Right renal pelvis (tissue), 4 donors: ENCODE measurements at regions not wholly inside any gene's neighbourhood (a gene's known extent, or its start where the extent isn't known, plus 50 kb on each side); places are given as distances from the start of the nearest gene placed in this dataset.

Source experiments
- DNase-seq, 4 donors: peaks; one replicate each; pipeline ENCODE4 v3.0.0-alpha.2; 2013; ENCODE audit warnings: low read depth in 4 of 4, low spot score in 3 of 4, missing footprints in 1 of 4

DNA sequence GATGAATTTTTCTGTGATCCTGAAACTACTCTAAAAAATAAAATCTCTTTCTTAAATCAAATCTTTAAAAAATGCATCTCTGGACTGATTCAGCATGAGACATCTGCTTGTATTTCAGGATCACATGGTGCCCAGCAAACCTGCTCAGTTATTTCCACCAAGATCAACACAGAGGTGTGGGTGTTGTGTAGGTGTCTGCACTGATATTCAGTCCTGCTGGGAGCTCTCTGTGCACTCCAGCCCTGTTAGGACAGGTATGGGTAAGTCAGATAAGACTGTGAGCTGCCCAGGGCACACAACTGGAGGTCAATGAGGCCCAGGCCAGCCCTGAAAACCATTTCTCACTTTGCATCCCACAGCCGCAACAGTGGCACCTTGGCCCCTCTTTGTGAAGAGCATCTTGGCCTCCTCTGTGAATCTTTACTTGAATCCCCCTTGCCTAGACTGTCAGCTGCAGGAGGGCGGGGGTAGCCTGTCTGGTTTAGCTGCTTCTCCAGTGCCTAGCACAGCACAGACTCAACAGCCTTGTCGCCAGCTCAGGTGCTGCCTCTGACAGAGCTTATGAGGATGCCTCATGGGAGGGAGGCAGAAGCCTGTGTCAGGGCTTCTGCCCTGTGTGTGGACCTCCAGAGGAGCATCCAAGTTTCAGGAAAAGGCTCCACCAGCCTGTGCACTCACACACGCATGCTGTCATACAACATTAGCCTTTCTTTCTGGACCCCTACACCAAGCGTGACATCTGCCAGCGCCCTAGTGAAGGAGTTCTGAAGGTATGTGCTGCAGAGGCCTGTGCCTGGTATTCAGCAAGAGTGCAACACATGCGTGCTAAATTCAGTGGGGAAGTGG is 187.6 kb upstream of the CST7 start:
- DNase-seq = no peak

DNA sequence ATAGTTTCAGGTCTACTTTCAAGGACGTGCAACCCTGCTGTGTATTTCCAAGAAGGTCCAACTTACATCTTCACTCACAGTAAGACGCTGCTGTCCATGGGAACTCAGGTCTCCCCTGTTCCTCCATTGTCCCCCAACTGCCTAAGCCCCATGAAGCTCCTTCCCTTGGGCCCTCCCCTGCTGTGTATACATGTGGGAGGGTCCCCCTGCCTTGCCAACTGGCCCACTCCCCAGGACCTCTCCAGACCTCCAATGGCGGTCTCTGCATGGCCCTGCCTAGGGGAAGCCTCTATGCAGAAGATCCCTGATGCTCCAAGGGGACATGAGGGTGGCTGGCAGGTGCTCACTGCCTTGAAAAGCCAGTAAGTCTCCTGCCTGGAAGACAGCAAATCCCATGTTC is 186.7 kb upstream of the CST7 start:
- no peak for DNase-seq

- DNase-seq = no peak
Measured at GRCh38 chr20:24762791-24763350, 186.2 kb upstream of the CST7 start.

DNA sequence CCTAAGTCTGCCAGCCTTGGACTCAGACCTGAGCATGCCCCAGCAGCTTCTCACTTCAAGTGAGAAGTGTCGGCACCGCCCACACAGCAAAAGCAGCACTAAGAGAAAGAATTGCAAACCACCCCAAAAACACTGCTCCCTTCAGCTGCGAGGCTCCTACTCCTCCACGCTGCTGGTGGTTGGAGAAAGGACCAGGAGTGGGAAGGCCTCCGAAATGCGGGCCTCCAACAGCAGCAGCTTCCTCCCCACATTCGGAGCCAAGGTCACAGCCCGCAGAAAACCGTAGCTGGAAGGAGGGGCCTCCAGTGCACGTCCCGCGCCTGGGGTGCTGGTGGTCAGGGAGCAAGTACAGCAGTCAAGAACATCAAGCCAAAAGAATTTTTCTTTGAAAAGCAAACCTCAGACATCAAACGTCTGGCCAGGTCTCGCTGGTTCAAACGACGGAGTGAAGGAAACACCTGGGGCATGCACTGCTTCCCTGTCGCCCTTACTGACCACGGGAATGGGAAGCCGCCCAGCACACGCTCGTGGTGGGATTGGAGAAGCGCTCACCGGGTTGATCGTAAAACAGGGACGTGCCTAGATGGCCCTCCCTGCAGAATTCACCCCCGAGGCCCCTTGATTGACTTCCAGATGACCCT is 185.6 kb upstream of the CST7 start:
- DNase-seq = no peak

GRCh38 chr20:24764027-24764793 is 184.9 kb upstream of the CST7 start:
- no peak for DNase-seq

- DNase-seq = no peak
Measured at GRCh38 chr20:24764794-24765202, 184.3 kb upstream of the CST7 start.

DNA sequence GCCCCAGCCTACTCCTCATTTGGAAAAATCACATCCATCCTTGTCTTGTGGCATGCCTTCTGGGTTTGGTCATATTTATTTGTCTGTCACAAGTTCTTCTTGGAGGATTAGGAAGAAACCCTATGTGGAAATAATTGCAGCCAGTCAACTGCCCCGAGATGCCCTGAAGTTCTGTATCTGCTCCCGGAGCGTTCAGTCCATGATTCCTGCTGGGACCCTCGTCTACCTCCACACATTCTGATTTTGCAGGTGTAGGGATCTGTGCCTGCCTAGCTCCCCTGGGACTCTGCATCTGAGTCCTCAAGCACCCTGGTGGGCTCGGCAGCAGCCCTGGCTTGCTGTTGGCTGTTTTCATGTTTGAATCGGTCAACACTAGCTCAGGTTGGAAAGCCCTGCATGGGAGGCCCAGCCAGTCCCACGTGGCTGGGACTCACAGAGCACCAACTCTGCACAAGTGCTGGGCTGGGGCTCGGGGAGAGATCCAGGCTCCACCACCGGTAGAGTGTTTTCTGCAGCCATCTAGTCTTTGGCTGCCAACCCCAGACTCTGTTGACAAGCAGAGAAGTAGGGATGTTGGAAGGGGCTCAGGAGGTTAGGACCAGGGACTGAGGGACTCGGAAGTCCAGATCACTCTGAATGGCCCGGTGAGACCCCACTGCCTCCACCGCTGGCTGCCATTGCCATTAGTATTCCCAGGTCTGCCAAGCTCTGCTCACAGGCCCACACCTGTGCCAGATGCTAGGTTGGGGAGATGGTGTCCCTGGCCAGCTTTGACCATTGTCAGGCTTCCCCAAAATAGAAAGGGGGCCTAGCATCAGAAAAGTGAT is 183.5 kb upstream of the CST7 start:
- no peak for DNase-seq

DNA sequence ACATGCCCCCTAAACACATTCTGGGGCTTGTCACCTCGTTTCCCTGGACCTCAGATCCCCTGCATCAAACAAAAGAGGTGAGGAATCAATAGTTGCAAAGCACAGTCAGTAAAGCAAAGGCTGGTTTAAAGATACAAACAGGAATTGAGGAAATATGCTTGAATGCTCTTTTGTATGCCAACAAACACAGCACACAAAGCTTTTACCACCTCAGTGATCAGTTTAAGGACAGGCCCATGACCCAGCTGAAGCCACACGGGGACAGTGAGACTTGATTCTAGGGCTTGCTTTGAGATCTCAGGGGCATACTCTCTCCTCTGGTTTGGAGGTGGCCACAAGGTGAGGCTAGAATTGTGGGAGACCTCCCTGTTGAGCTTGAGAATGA is 182.9 kb upstream of the CST7 start:
- no peak for DNase-seq

DNA sequence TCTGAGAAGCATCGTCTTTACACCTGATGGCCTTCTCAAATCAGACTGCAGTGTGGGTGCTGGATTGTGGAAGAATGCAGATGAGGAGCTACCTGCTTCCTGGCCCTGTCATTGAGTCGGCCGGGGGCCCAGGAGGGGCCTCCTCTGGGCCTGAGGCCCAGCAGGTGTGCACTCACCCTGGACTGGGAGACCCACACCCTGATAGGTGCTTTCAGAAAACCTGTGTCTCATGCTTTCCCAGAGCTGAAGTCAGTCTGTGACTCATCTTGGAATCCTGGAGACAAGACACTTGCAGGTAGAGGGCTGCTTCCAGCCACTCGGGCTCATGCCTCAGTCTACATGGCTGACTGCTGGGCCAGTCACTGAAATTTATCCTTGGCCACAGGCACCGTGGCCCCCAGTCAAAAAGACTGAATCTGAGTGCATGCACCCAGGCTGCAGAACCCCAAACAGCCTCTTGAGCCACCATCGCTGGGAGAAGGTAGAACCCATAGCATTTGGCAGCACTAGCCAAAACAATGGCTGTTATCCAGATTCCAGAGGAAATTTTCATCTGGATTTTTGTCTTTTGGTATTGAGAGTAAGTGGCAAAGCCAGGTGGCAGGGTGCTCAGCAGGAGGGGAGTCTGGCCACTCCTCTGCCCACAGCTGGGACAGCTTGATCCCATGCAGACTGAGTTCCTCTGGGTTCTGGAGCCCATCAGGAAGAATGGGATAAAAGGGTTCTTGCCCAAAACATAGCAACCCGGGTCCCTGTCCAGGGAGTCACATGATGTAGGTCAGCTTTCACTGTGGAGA is 182.0 kb upstream of the CST7 start:
- DNase-seq = no peak

- DNase-seq = no peak
Measured at GRCh38 chr20:24767623-24768100, 181.4 kb upstream of the CST7 start.

GRCh38 chr20:24768201-24768636 is 180.8 kb upstream of the CST7 start:
- DNase-seq = no peak

GRCh38 chr20:24768713-24769601 is 180.1 kb upstream of the CST7 start:
- DNase-seq = no peak

DNA sequence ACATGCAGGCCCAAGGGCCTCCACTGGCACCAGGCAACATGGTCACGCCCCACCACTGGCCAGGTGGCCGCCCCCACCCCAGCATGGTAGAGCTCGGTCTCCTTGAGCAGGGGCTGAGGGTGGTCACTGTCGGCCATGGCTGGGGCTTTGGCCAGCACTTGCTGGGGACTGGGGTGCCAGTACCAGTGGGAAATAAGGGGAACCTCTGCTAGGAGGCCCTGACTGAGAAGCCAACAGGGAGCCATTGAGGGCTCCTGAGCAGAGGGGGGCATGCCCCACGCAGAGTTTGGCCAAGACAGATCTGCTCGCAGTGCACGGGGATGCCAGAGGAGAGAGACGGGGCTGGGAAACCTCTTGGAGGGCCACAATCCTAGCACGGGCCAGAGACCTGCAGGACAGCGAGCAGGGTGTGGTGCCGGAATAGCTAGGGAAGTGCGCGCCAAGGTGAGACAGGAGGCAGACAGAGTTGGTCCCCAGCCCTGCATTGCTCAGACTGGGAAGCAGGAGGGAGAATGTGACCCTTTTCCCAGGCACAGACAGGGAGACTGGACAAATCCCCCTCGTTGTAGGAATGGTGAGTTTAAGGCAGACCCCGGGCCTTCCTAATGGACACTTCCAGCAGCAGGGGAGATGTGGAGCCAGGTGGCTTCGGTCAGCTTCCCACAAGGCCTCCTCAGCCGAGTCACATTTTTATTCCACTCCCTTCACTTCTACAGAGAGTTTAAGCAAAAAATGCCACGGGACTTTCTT is 179.0 kb upstream of the CST7 start:
- DNase-seq = no peak

DNA sequence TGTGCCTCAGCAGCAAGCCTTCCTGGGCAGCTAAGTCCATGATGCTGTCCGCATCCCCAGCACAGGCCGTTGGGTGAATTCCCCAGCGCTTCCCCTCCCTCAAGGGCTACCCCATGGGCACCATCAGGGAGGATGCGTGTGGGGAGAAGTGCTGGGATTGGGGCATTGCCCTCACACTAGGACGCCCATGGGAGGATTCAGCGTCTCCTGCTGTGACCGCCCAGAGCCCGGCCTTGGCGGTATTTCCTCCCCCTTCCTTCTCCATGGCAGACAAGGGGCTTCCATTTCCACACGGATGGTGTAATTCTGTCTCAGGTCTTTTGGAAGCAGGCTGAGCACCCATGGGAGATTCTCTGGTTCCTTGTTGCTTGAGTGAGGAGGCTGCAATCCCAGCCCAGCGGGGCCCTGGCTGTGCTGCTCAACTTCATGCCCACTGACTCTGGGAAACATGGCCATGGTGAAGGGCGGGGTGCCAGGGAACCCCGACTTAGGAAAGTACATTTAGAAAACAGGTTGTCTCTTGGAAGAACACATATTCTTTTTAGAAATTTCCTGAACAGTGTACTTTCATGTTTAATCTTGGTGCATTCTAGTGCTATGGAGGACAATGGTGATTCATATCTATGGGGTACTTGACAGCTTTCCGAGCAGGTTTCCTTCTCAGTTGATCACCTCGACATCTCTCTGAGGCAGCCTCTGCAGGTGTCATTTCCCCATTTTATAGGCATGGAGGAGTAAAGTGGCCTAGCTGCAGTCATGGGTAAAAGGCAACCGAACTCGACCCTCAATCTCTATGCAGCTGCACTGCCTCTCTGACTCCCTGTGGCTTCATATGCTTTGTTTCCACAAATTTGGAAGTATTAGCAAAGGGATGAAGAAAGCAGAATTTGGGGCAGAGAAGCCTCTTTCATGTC is 178.2 kb upstream of the CST7 start:
- DNase-seq = no peak

DNA sequence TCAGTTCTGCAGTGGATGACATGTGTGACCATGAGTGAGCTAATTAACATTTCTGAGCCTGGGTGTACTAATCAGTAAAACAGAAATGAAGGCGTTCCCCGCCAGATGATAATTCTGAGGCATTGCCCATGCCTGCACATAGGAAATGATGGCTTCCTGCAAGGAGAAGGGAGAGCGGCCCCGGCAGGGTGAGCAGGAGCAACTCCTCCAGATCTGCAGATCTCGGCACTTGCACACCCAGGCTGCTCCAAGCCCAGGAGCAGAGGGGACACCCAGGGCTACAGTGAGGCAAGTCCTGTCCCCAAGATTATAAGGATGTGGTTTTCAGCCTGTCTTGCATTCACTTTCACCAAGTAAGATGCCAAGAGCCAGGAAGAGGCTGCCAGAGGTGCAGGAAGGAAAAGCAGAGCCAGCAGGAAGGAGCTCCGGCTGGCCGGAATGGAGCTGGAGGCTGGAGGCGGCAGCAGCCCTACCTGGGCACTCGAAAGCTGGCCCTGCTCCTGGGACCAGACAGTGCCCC is 177.5 kb upstream of the CST7 start:
- no peak for DNase-seq

- no peak for DNase-seq
Measured at GRCh38 chr20:24772667-24773066, 176.4 kb upstream of the CST7 start.
